HG03064 (cell line): ENCODE measurements at regions not wholly inside any gene's neighbourhood (a gene's known extent, or its start where the extent isn't known, plus 50 kb on each side); places are given as distances from the start of the nearest gene placed in this dataset.
"Not testable (repeated sequence)": the region's sequence is repeated elsewhere in the genome, so short reads cannot be mapped to it uniquely, and the experiment has no call there.

Source experiments
- ATAC-seq: cut with Tn5 transposase; IDR thresholded peaks from one replicate; pipeline ENCODE4 v1.9.1; 2021; ENCODE audit warnings: low read depth; ENCODE audit not compliant: unreplicated experiment

- ATAC-seq, result no peak
These were observed 217.0 kb upstream of the CXCR4 start for GRCh38 chr2:136334967-136335366.

GRCh38 chr2:136332436-136333095, 214.6 kb upstream of the CXCR4 start:
- ATAC-seq, result no peak

GRCh38 chr2:136331226-136331625, 213.3 kb upstream of the CXCR4 start:
- ATAC-seq, result no peak

- no peak for ATAC-seq
These were observed 210.4 kb upstream of the CXCR4 start for GRCh38 chr2:136328207-136328795.

- ATAC-seq, result no peak
These were observed 209.4 kb upstream of the CXCR4 start for GRCh38 chr2:136327162-136327852.

GRCh38 chr2:136325844-136326331, 207.9 kb upstream of the CXCR4 start:
- ATAC-seq, result no peak

GRCh38 chr2:136324966-136325365, 207.0 kb upstream of the CXCR4 start:
- no peak for ATAC-seq

- ATAC-seq, result no peak
These were observed 206.0 kb upstream of the CXCR4 start for GRCh38 chr2:136323935-136324334.

- ATAC-seq, result no peak
These were observed 205.2 kb upstream of the CXCR4 start for GRCh38 chr2:136323195-136323594.

GRCh38 chr2:136322428-136322827, 204.5 kb upstream of the CXCR4 start:
- no peak for ATAC-seq

- ATAC-seq, result no peak
These were observed 201.7 kb upstream of the CXCR4 start for GRCh38 chr2:136319651-136320050.

GRCh38 chr2:136319237-136319636, 201.3 kb upstream of the CXCR4 start:
- ATAC-seq, result no peak

GRCh38 chr2:136314240-136314639, 196.3 kb upstream of the CXCR4 start:
- no peak for ATAC-seq

GRCh38 chr2:136312568-136312967, 194.6 kb upstream of the CXCR4 start:
- ATAC-seq, result not testable (repeated sequence)

GRCh38 chr2:136310797-136311603, 193.1 kb upstream of the CXCR4 start:
- ATAC-seq, result no peak

GRCh38 chr2:136310005-136310495, 192.1 kb upstream of the CXCR4 start:
- no peak for ATAC-seq

GRCh38 chr2:136308611-136309010, 190.7 kb upstream of the CXCR4 start:
- no peak for ATAC-seq

- ATAC-seq, result no peak
These were observed 188.9 kb upstream of the CXCR4 start for GRCh38 chr2:136306836-136307235.

- no peak for ATAC-seq
These were observed 187.7 kb upstream of the CXCR4 start for GRCh38 chr2:136305517-136306192.

- ATAC-seq, result no peak
These were observed 183.1 kb upstream of the CXCR4 start for GRCh38 chr2:136301006-136301405.
